CD1c-positive myeloid dendritic cell (primary cell): ENCODE measurements at regions not wholly inside any gene's neighbourhood (a gene's known extent, or its start where the extent isn't known, plus 50 kb on each side); places are given as distances from the start of the nearest gene placed in this dataset.
A peak's percentile ranks its signal among the peaks of the same experiment; 100 is the strongest.
"Not testable (repeated sequence)": the region's sequence is repeated elsewhere in the genome, so short reads cannot be mapped to it uniquely, and the experiment has no call there.

Source experiments
- DNase-seq: peaks from one replicate; pipeline ENCODE4 v3.0.0-alpha.2; 2016; ENCODE audit errors: extremely low spot score

GRCh38 chr7:113784316-113784715 lies 134.5 kb downstream of the PPP1R3A start:
- peak; percentile 22 for DNase-seq

DNA sequence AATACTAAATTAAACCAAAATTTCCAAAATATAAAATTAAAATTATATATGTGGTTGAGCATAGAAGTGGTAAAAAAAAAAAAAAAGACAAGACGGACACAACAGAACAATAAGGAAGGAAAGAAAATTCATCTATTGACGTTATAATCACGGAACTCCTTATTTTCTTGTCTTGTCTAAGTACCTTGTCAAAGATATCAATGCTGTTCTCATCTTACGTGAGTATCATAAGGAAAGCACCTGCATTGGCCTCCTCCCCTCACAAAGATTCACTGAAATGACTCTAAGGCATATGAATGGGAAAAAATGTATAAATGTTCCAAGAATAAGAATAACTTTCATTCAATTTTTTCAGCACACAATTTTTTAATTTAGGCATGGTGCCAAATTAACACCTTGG lies 135.4 kb downstream of the PPP1R3A start:
- DNase-seq = no peak

GRCh38 chr7:113775804-113776203 lies 143.0 kb downstream of the PPP1R3A start:
- DNase-seq = no peak

- no peak for DNase-seq
Observed at GRCh38 chr7:113775401-113775800, 143.4 kb downstream of the PPP1R3A start.

DNA sequence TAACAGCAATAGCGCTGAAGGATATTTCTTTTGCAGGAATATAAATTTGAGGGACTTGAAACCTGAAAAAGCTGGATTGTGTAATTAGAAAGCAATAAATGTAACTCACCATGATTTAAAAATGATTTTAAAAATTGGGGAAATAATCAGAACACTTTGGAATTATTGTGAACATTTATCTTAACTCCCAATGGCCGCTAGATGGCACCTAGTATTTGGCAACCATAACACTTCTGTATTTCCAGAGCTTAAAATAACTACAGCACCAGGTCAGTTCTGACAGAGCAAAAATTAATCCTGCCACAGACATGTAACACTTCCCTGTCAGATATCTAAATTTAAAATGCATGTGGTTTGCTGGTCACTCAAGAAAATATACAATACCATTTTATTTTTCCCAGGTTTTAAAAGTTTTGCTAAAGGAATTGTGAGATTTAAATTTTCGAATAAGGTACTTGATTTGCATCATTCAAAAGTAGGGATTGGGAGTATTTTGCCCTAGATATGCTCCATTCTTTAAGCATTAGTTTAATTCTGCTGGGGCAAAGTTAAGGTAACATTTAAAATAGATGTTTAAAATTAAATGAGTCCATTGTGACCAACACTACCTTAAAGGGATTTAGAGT lies 144.5 kb downstream of the PPP1R3A start:
- DNase-seq = peak; percentile 43

GRCh38 chr7:113770146-113770738 lies 148.6 kb downstream of the PPP1R3A start:
- DNase-seq = no peak

DNA sequence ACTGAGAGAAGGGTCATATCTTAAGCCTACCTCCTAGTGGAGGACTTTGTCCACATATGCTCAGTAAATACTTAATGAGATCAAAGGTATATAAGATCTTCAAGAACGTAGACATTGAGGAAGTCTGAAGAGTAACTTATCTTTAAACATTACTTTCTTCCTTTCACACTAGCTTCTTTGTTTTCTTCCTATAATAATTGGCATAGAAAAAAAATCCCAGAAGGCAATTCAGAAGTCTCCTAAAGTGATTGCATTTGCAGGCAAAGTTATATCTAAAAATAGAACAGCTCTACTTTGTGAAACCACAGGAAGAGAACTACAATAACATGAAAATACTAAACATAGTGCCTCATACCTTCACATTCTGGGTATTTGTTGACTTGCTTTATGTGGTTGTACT lies 150.4 kb downstream of the PPP1R3A start:
- DNase-seq = no peak

- DNase-seq = no peak
Observed at GRCh38 chr7:113764401-113765035, 154.3 kb downstream of the PPP1R3A start.

- DNase-seq = no peak
Observed at GRCh38 chr7:113763226-113763625, 155.6 kb downstream of the PPP1R3A start.

DNA sequence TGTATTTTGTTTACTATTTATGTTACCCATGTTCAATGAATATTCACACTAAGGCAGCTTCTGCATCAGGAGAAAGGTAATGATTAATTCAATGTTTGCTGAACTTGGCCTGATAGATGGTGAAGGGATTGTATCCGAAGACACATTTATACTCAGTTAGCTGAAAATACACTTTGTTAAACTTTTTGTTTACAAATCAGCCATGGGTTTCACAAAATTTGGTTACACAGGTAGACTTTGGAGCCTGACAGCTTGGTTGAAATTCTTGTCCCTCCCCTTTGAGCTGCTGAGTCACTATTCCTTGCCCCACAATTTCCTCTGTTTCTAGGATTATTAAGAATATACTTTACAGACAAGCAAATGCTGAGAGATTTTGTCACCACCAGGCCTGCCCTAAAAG lies 162.6 kb downstream of the PPP1R3A start:
- no peak for DNase-seq

GRCh38 chr7:113752689-113753088 lies 166.1 kb downstream of the PPP1R3A start:
- no peak for DNase-seq

GRCh38 chr7:113752289-113752688 lies 166.5 kb downstream of the PPP1R3A start:
- DNase-seq = no peak

DNA sequence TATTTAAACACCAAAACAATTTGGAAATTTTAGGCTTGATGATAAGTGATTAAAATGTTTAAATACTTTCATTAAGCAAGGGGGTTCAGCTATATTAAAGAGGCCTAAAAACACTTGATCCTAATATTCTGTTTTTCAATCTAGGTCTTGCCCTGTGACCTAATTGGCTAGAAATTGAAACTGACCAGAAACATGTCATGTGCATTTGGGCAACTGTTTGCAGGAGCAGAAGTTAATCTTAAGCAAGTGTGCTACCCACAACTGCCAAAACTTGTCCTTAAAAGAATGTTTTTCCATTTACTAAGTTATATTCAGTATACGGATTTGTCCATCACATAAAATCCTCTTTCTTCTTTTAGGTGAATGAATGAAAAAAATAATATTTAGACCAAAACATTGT lies 167.3 kb downstream of the PPP1R3A start:
- DNase-seq = no peak

DNA sequence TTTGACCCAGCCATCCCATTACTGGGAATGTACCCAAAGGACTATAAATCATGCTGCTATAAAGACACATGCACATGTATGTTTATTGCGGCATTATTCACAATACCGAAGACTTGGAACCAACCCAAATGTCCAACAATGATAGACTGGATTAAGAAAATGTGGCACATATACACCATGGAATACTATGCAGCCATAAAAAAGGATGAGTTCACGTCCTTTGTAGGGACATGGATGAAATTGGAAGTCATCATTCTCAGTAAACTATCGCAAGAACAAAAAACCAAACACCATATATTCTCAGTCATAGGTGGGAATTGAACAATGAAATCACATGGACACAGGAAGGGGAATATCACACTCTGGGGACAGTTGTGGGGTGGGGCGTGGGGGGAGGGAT lies 170.4 kb downstream of the PPP1R3A start:
- not testable (repeated sequence) for DNase-seq

DNA sequence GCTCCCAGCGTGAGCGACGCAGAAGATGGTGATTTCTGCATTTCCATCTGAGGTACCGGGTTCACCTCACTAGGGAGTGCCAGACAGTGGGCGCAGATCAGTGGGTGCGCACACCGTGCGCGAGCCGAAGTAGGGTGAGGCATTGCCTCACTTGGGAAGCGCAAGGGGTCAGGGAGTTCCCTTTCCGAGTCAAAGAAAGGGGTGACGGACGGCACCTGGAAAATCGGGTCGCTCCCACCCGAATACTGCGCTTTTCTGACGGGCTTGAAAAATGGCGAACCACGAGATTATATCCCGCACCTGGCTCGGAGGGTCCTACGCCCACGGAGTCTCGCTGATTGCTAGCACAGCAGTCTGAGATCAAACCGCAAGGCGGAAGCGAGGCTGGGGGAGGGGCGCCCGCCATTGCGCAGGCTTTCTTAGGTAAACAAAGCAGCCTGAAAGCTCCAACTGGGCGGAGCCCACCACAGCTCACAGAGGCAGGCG lies 175.8 kb downstream of the PPP1R3A start:
- DNase-seq = not testable (repeated sequence)

DNA sequence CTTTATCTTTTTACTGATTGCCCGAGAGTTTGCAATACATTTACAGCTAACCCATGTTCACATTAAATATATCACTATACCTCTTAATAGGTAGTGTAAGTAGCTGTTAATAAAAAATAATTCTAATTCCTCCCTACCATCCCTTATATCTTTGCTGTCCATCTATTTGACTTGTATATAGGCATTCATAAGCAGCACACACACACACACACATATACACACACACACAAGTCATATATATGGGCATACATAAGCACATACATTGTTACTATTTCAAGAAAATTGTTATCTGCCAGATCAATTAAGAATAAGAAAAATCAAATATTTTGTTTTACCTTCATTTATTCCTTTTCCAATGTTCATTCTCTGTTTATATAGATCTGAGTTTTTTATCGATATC lies 176.4 kb downstream of the PPP1R3A start:
- no peak for DNase-seq

DNA sequence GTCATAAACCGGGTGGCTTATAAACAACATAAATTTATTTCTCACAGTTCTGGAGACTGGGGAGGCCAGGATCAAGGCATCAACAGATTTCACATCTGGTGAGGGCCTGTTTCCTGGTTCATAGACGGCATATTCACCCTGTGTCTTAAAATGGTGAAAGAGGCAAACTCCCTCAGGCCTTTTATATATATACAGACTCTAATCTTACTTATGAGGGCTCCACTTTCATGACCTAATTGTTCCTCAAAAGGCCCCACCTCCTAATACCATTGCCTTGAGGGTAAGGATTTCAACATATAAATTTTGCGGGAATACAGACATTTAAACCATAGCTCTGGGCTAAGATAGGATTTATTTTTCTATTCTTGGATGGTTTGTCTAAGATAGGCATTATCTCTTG lies 187.2 kb downstream of the PPP1R3A start:
- no peak for DNase-seq

- DNase-seq = no peak
Observed at GRCh38 chr7:113730309-113730955, 188.4 kb downstream of the PPP1R3A start.

DNA sequence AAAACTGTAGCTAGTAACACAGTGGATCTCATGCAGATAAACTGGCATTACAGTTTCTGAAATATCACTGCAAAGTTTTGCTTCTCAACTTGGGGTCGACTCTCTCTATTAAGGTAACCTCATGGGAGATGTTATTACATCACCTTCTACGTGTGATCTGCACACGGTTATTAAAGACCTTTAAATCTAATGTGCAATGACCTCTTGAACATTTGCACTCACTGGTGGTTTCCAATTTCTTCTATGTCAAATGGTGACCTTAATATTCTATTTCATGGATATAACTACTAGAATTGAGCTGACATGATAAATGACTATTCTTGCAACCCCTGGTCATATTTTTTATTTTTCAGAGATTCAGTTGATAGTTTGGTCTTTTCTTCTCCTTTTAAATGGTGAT lies 191.3 kb downstream of the PPP1R3A start:
- DNase-seq = no peak

DNA sequence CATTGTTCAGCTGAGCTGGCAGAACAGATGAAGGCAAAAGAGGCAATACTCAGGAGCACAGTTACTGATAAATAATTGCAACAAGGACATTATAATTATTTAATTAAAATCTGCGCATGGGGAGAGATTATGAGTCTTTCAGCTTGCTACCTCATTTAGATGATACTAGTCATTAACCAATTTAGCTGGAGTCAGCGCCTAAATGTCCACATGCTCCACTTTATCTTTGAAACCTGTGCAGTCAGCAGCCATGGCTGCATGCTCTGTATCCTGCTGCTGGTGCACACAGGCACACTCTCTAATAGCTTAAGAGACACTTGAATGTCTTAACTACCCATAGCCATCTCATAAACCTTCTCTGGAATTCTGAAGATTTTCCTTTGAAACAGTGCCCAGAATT lies 196.8 kb downstream of the PPP1R3A start:
- no peak for DNase-seq

GRCh38 chr7:113717739-113718138 lies 201.1 kb downstream of the PPP1R3A start:
- no peak for DNase-seq

GRCh38 chr7:113715981-113716856 lies 202.6 kb downstream of the PPP1R3A start:
- no peak for DNase-seq
